ENCODE measurements at regions not wholly inside any gene's neighbourhood (a gene's known extent, or its start where the extent isn't known, plus 50 kb on each side); places are given as distances from the start of the nearest gene placed in this dataset.

DNA sequence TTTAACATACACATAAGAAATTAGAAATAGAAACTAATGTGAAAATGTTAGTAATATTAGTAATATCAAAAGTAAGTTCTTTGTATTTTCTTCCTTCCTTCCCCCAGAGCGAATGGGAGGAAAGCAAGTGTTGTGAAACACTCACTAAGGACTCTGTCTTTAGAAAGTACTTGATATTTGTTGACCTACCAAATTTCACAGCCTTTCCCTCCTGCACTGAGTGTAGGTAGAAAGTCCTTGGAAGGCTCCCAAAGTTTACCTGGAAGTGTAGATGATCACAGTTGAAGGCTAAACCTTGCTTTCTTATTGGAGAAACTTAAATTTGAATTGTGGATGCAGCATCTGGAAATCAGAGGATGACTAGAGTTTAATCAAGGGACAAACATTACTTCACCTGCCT, 1459.5 kb upstream of the SPRY2 start:
- CTCF ChIA-PET: no interaction called here
- ATAC-seq (ENCODE audit: low read depth): no peak
- intact Hi-C loops (cut with micrococcal nuclease): no loop called here
- Mint-ChIP-seq H3K27ac (no peak overlapping the region), H3K9me3 (peaks cover 9% of the 10 kb centered on the region), H3K4me1 (no peaks in the 10 kb centered on the region), H3K36me3 (ENCODE audit: low read depth) (no peaks in the 10 kb centered on the region), H3K4me3 (no peak overlapping the region), H3K27me3 (no peaks in the 10 kb centered on the region)
- TF ChIP-seq, protein P1, sequence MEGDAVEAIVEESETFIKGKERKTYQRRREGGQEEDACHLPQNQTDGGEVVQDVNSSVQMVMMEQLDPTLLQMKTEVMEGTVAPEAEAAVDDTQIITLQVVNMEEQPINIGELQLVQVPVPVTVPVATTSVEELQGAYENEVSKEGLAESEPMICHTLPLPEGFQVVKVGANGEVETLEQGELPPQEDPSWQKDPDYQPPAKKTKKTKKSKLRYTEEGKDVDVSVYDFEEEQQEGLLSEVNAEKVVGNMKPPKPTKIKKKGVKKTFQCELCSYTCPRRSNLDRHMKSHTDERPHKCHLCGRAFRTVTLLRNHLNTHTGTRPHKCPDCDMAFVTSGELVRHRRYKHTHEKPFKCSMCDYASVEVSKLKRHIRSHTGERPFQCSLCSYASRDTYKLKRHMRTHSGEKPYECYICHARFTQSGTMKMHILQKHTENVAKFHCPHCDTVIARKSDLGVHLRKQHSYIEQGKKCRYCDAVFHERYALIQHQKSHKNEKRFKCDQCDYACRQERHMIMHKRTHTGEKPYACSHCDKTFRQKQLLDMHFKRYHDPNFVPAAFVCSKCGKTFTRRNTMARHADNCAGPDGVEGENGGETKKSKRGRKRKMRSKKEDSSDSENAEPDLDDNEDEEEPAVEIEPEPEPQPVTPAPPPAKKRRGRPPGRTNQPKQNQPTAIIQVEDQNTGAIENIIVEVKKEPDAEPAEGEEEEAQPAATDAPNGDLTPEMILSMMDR (IDR thresholded peaks at IDR 0.05): no peak
- POLR2A ChIA-PET: no interaction called here
- DNase-seq: no peak

DNA sequence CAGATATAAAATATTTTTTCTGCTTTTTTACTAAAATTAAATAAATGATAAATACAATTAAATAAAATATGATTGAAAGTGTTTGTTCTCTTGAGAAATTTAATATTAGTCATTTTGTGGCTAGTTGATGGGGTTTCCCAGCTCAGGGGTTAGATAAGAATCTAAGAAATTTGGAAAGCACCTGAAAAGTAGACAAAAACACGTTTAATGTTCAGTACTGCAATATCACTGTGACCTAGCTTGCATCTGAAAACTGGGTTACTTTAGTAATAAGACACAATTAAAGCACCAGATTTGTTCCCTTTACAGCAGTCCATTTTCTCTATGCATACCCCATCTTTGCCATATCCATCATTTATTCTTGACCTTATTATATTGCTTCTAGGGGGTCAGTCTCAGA, 1454.8 kb upstream of the SPRY2 start:
- ATAC-seq (ENCODE audit: low read depth) (no peak), DNase-seq (no peak)
- intact Hi-C loops (cut with micrococcal nuclease): no loop called here
- Mint-ChIP-seq H3K27ac (no peak overlapping the region), H3K36me3 (ENCODE audit: low read depth) (no peaks in the 10 kb centered on the region), H3K27me3 (no peaks in the 10 kb centered on the region), H3K4me3 (no peak overlapping the region), H3K9me3 (peaks cover 7% of the 10 kb centered on the region), H3K4me1 (no peaks in the 10 kb centered on the region)
- ChIA-PET CTCF (no interaction called here), POLR2A (no interaction called here)
- TF ChIP-seq, protein P1 (IDR thresholded peaks at IDR 0.05): no peak

DNA sequence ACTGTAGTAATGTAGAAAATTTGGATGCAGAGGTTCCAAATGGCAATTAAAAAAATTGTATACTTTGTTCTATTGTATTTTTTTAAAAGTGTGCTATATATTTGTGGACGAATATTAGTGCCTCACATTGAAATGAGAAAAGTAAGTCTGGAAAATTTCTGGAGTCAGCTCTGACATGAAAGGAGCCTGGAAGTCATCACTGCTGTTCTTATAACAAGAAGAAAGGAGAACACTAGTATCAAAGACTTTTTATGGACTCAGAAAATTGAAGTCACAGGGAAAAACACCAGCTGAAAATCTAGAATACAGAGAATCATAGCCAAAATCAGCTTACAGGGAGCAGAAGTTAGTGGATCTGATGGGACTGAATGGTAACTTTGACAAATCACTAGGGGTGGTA, 1450.7 kb upstream of the SPRY2 start:
- intact Hi-C loops (cut with micrococcal nuclease): no loop called here
- TF ChIP-seq, protein P1 (IDR thresholded peaks at IDR 0.05): no peak
- Mint-ChIP-seq H3K4me3 (no peak overlapping the region), H3K36me3 (ENCODE audit: low read depth) (no peaks in the 10 kb centered on the region), H3K9me3 (peaks cover 8% of the 10 kb centered on the region), H3K27me3 (no peaks in the 10 kb centered on the region), H3K4me1 (no peaks in the 10 kb centered on the region), H3K27ac (no peak overlapping the region)
- ChIA-PET CTCF (no interaction called here), POLR2A (no interaction called here)
- no peak for ATAC-seq (ENCODE audit: low read depth)
- DNase-seq: no peak

DNA sequence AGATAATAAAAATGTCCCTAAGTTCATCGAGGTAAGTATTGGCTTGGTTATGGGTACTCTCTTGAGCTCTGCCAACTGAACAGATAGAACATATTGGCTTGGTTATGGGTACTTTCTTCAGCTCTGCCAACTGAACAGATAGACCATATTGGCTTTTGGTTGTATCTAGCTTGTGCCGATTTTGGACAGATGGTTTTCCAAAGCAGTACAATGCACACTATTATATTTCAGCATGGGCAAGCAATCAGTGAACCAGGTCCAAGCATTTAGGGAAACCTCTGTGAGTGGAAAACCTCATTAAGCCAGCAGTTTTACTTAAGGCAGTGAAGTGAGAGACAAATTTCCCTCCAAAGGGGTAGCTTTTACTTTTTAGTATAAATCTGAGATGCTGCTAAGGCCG, 1440.5 kb upstream of the SPRY2 start:
- no peak for ATAC-seq (ENCODE audit: low read depth)
- intact Hi-C loops (cut with micrococcal nuclease): no loop called here
- TF ChIP-seq, protein P1 (IDR thresholded peaks at IDR 0.05): no peak
- Mint-ChIP-seq H3K4me1 (no peaks in the 10 kb centered on the region), H3K9me3 (peaks cover 12% of the 10 kb centered on the region), H3K27me3 (no peaks in the 10 kb centered on the region), H3K4me3 (no peak overlapping the region), H3K27ac (no peak overlapping the region), H3K36me3 (ENCODE audit: low read depth) (no peaks in the 10 kb centered on the region)
- ChIA-PET POLR2A (no interaction called here), CTCF (no interaction called here)
- DNase-seq: no peak

DNA sequence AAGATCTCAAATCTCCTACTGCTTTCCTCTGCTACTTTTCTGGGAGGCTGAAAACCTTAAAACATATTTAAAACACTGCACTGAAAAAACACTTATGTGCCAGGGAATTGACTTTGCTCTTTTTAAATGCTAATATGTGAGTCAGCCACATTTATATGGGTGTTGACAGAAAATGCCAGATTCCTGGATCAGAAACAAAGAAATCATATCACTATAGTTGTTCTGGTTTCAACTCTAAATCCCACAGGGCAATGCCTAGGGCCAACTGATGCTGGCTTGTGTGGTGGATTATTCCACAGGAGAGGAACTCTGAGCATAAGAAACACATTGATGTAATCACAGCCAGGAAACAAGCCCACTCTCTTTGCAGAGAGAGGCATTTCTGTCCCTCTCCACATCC, 1439.0 kb upstream of the SPRY2 start:
- Mint-ChIP-seq H3K4me1 (no peaks in the 10 kb centered on the region), H3K27me3 (no peaks in the 10 kb centered on the region), H3K4me3 (no peak overlapping the region), H3K9me3 (peaks cover 9% of the 10 kb centered on the region), H3K27ac (no peak overlapping the region), H3K36me3 (ENCODE audit: low read depth) (no peaks in the 10 kb centered on the region)
- ChIA-PET CTCF (no interaction called here), POLR2A (no interaction called here)
- no peak for DNase-seq
- TF ChIP-seq, protein P1 (IDR thresholded peaks at IDR 0.05): no peak
- no peak for ATAC-seq (ENCODE audit: low read depth)
- intact Hi-C loops (cut with micrococcal nuclease): no loop called here
